ENCODE measurements at regions not wholly inside any gene's neighbourhood (a gene's known extent, or its start where the extent isn't known, plus 50 kb on each side); places are given as distances from the start of the nearest gene placed in this dataset.

- no peak for DNase-seq (ENCODE audit: low read depth)
- no peak overlapping the region for H3K4me3 ChIP-seq (ENCODE audit: low read depth, low read length)
- TF ChIP-seq, protein P1, sequence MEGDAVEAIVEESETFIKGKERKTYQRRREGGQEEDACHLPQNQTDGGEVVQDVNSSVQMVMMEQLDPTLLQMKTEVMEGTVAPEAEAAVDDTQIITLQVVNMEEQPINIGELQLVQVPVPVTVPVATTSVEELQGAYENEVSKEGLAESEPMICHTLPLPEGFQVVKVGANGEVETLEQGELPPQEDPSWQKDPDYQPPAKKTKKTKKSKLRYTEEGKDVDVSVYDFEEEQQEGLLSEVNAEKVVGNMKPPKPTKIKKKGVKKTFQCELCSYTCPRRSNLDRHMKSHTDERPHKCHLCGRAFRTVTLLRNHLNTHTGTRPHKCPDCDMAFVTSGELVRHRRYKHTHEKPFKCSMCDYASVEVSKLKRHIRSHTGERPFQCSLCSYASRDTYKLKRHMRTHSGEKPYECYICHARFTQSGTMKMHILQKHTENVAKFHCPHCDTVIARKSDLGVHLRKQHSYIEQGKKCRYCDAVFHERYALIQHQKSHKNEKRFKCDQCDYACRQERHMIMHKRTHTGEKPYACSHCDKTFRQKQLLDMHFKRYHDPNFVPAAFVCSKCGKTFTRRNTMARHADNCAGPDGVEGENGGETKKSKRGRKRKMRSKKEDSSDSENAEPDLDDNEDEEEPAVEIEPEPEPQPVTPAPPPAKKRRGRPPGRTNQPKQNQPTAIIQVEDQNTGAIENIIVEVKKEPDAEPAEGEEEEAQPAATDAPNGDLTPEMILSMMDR (IDR thresholded peaks at IDR 0.05; ENCODE audit: low read depth, low read length, missing control alignments): no peak
Measured at GRCh38 chr13:84885868-84886267, 913.4 kb downstream of the SLITRK6 start.

DNA sequence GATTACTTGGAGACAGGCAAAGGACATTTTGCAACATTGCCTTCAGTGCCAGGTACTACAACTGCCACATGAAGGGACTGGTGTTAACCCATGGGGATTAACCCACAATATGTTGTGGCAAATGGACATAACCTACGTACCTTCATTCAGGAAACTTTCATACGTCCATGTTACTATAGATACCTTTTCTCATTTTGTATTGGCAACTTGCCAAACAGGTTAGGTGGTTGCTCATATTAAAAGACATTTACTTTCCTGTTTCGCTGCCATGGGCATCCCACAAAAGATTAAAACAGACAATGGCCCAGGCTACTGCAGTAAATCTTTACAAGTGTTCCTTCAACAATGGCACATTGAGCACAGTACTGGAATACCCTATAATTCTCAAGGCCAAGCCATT lies 925.3 kb downstream of the SLITRK6 start:
- TF ChIP-seq, protein P1 (IDR thresholded peaks at IDR 0.05; ENCODE audit: low read depth, low read length, missing control alignments): no peak
- H3K4me3 ChIP-seq (ENCODE audit: low read depth, low read length): no peak overlapping the region
- no peak for DNase-seq (ENCODE audit: low read depth)

DNA sequence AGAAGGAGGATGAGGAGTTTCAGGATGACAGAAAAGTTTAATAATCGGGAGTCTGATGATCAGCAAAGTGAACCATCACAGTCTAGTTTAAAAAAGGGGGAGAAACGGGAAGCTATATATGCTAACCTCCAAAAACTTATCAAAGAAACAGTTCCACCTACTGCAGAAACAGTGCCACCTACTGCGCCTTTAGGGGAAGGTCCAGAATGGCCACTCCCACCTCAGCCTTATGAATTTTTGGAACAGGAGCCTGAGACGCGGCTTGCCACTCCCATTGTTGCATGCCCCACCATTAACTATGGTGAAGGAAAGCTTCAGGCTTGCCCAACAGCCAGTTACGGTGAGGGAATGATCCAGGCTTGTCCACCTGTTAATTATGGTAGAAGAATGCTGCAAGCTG lies 929.0 kb downstream of the SLITRK6 start:
- no peak for DNase-seq (ENCODE audit: low read depth)
- no peak overlapping the region for H3K4me3 ChIP-seq (ENCODE audit: low read depth, low read length)
- TF ChIP-seq, protein P1 (IDR thresholded peaks at IDR 0.05; ENCODE audit: low read depth, low read length, missing control alignments): no peak

DNA sequence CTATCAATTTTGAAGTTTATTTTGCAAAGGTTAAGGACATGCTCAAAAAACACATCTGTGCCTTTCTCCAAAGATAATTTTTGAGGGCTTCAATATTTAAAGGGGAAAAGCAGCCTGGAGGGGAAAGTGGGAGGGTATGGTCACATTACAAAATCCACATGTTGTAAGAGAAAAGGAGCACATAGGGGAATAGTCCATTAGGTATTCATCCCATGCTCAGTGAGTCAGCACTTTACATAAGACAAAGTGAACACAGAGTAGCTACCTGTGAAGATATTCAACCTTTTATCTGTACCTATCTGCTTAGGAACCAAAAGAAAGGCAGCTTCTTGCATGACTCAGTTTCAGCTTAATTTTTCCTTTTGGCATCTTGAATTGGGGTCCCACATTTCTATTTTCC lies 932.0 kb downstream of the SLITRK6 start:
- TF ChIP-seq, protein P1 (IDR thresholded peaks at IDR 0.05; ENCODE audit: low read depth, low read length, missing control alignments): no peak
- H3K4me3 ChIP-seq (ENCODE audit: low read depth, low read length): no peak overlapping the region
- DNase-seq (ENCODE audit: low read depth): no peak

GRCh38 chr13:84865783-84866221 lies 933.4 kb downstream of the SLITRK6 start:
- TF ChIP-seq, protein P1 (IDR thresholded peaks at IDR 0.05; ENCODE audit: low read depth, low read length, missing control alignments): no peak
- DNase-seq (ENCODE audit: low read depth): no peak
- no peak overlapping the region for H3K4me3 ChIP-seq (ENCODE audit: low read depth, low read length)

DNA sequence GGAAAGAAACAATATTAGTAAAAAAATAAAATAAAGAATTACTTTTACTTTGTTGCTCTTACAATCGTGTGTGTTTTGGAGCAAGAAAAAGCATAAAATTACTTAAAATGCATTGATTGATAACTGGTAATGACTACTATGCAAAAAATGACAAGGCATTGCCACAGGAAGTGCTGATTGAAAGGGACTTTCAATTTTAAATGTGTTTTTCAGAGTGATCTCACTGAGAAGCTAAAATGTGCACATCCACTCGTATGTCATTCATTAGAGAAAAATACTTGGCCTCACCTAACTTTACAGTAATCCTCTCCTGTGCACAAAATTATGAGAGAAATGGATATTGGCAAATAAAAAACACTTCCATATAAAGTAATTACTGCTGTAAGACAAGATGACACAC lies 934.9 kb downstream of the SLITRK6 start:
- no peak overlapping the region for H3K4me3 ChIP-seq (ENCODE audit: low read depth, low read length)
- DNase-seq (ENCODE audit: low read depth): no peak
- TF ChIP-seq, protein P1 (IDR thresholded peaks at IDR 0.05; ENCODE audit: low read depth, low read length, missing control alignments): no peak

DNA sequence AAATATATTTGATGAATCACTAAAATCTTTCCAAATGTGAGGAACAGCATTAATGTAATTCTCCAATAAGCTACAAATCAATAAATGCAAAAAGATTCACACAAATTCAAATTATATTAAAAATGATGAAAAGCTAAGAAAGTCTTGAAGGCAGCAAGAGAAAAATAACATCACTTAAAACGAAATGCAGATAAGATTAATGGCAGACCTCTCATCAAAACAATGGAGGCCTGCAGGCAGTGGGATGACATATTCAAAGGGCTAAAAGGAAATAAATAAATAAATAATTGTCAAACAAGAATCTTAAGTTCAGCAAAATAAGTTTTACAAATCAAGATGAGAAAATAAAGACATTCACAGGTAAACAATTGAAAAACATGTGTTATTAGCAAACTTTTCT lies 952.1 kb downstream of the SLITRK6 start:
- H3K4me3 ChIP-seq (ENCODE audit: low read depth, low read length): no peak overlapping the region
- DNase-seq (ENCODE audit: low read depth): no peak
- TF ChIP-seq, protein P1 (IDR thresholded peaks at IDR 0.05; ENCODE audit: low read depth, low read length, missing control alignments): no peak

Measured in GM12864 (cell line).